NB4 (cell line): ENCODE measurements at regions not wholly inside any gene's neighbourhood (a gene's known extent, or its start where the extent isn't known, plus 50 kb on each side); places are given as distances from the start of the nearest gene placed in this dataset.
"Not testable (repeated sequence)": the region's sequence is repeated elsewhere in the genome, so short reads cannot be mapped to it uniquely, and the experiment has no call there.

ENCODE experiments used
- DNase-seq: peaks from one replicate; pipeline ENCODE4 v3.0.0; 2010; ENCODE audit warnings: low read depth
- H3K4me3 ChIP-seq: one replicate; pipeline ENCODE4 v1.5.1; 2011; ENCODE audit warnings: mild to moderate bottlenecking, low read depth, low read length, moderate library complexity
- CTCF ChIP-seq: IDR thresholded peaks from one replicate; pipeline ENCODE4 v1.5.1; 2012; ENCODE audit warnings: low read depth, low read length
- MAX ChIP-seq: IDR thresholded peaks from 2 replicates; pipeline ENCODE4 v1.6.1; 2011; ENCODE audit warnings: low read depth, low read length
- MYC ChIP-seq: IDR thresholded peaks from 2 replicates; pipeline ENCODE4 v1.6.1; 2011; ENCODE audit warnings: low read depth, low read length
- POLR2A ChIP-seq: IDR thresholded peaks from 2 replicates; pipeline ENCODE4 v1.6.1; 2011; ENCODE audit warnings: mild to moderate bottlenecking; ENCODE audit not compliant: insufficient read length; ENCODE audit errors: extremely low read depth

GRCh38 chr6:125604257-125604656 is 145.2 kb upstream of the HEY2 start:
- no peak overlapping the region for H3K4me3 ChIP-seq
- TF ChIP-seq CTCF (no peak), POLR2A (no peak), MAX (no peak), MYC (no peak)

GRCh38 chr6:125611573-125612344 is 137.7 kb upstream of the HEY2 start:
- no peak for DNase-seq
- TF ChIP-seq CTCF: no peak
- no peak for TF ChIP-seq MYC
- TF ChIP-seq MAX: no peak
- TF ChIP-seq POLR2A: no peak
- no peak overlapping the region for H3K4me3 ChIP-seq

More at GRCh38 chr6:125604257-125604656, 145.2 kb upstream of the HEY2 start:
- no peak for DNase-seq

GRCh38 chr6:125612345-125612846 is 137.0 kb upstream of the HEY2 start:
- H3K4me3 ChIP-seq: no peak overlapping the region
- TF ChIP-seq MAX (no peak), POLR2A (no peak), CTCF (no peak), MYC (no peak)
- no peak for DNase-seq

- no peak for TF ChIP-seq POLR2A
- TF ChIP-seq MYC: no peak
- TF ChIP-seq CTCF: no peak
- no peak for TF ChIP-seq MAX
- no peak overlapping the region for H3K4me3 ChIP-seq
- no peak for DNase-seq
Measured at GRCh38 chr6:125618629-125619028, 130.8 kb upstream of the HEY2 start.

- H3K4me3 ChIP-seq: no peak overlapping the region
- DNase-seq: no peak
- TF ChIP-seq MAX (no peak), POLR2A (no peak), MYC (no peak)
Measured at GRCh38 chr6:125623085-125623484, 126.3 kb upstream of the HEY2 start.

GRCh38 chr6:125631165-125631564 is 118.3 kb upstream of the HEY2 start:
- TF ChIP-seq CTCF: no peak
- TF ChIP-seq POLR2A: no peak
- peak; percentile 9 for DNase-seq
- H3K4me3 ChIP-seq: no peak overlapping the region

- DNase-seq: not testable (repeated sequence)
Measured at GRCh38 chr6:125636011-125636410, 113.4 kb upstream of the HEY2 start.

More at GRCh38 chr6:125636011-125636410, 113.4 kb upstream of the HEY2 start:
- H3K4me3 ChIP-seq: not testable (repeated sequence)
